ENCODE measurements at regions not wholly inside any gene's neighbourhood (a gene's known extent, or its start where the extent isn't known, plus 50 kb on each side); places are given as distances from the start of the nearest gene placed in this dataset.

GRCh38 chr11:70914496-70914895, 337.9 kb downstream of the SHANK2 start:
- TF ChIP-seq CTCF (IDR thresholded peaks at IDR 0.05; ENCODE audit: low read depth, low read length, missing input control) = no peak
- TF ChIP-seq REST (IDR thresholded peaks at IDR 0.05) = no peak
- TF ChIP-seq YY1 (IDR thresholded peaks at IDR 0.05) = no peak
- TF ChIP-seq TAF1 (conservative IDR thresholded peaks at IDR 0.05) = no peak
- TF ChIP-seq ZBTB33 (IDR thresholded peaks at IDR 0.05) = no peak
- TF ChIP-seq ATF3 (IDR thresholded peaks at IDR 0.05) = no peak
- TF ChIP-seq JUND (IDR thresholded peaks at IDR 0.05) = no peak
- no peak for TF ChIP-seq MAX (IDR thresholded peaks at IDR 0.05)
- no peak for TF ChIP-seq EGR1 (IDR thresholded peaks at IDR 0.05; ENCODE audit: low read depth in 2 of 2)
- TF ChIP-seq FOXA1 (IDR thresholded peaks at IDR 0.05) = no peak
- TF ChIP-seq GABPA (IDR thresholded peaks at IDR 0.05 in 1 of 2, conservative IDR thresholded peaks at IDR 0.05 in 1 of 2) = no peak
- TF ChIP-seq RAD21 (IDR thresholded peaks at IDR 0.05) = no peak
- no peak for TF ChIP-seq SP1 (IDR thresholded peaks at IDR 0.05)
- no peak for TF ChIP-seq NR2F2 (IDR thresholded peaks at IDR 0.05)

Data from liver (tissue), 3 donors.